Astrocyte of the cerebellum (primary cell): ENCODE measurements at regions not wholly inside any gene's neighbourhood (a gene's known extent, or its start where the extent isn't known, plus 50 kb on each side); places are given as distances from the start of the nearest gene placed in this dataset.
"Not testable (repeated sequence)": the region's sequence is repeated elsewhere in the genome, so short reads cannot be mapped to it uniquely, and the experiment has no call there.

Source experiments
- DNase-seq: peaks from one replicate; pipeline ENCODE4 v3.0.0-alpha.2; 2011; ENCODE audit warnings: low read depth
- H3K4me3 ChIP-seq: 2 replicates; pipeline ENCODE4 v1.5.1; 2011; ENCODE audit warnings: mild to moderate bottlenecking, low read depth, low read length, moderate library complexity
- CTCF ChIP-seq: IDR thresholded peaks from 2 replicates; pipeline ENCODE4 v1.5.1; 2012; ENCODE audit warnings: low read length, low read depth, moderate library complexity, mild to moderate bottlenecking; ENCODE audit errors: missing control alignments
- in situ Hi-C: cut with HindIII; loops from 2 replicates; pipeline ENCODE4 v1.10.0; 2017; ENCODE audit warnings: low sequenced_read_pairs

DNA sequence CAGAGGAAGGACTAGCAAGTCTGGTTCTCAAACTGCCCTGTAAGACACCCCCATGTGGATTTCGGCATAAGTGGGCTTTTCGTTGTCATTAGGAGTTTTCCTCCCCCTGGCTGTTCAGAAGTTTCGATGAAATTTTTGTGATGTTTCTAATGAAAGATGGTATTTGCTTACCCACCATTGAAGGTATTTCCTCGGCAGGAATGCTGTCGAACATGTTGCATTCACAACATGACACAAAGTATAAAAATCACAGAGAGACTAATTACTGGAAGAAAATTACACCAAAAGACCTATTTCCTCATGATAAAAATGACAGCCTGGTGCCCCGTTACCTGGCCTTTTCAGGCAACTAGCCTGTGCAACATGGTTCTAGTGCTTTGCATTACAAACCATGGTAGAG is 144.9 kb downstream of the TXNL1 start:
- no peak overlapping the region for H3K4me3 ChIP-seq
- no peak for DNase-seq
- TF ChIP-seq CTCF = no peak
- in situ Hi-C loops = no loop called here

DNA sequence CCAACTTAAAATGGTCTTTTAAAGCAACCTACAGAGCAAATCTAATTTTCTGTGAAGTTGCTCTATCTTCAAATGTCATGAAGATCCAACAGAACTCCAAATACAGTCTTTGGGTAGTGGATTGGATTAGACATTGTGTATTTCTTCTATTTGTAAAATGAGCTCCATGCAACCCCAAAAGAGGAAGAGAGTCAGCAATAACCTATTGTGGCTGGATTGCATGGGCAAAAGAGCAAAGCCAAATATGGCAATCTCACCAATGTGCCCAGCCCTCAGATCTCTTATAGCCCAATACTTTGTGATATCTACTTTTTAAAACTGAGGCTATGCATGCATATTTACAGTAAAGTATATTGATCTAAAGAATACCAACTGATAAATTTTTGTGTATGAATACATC is 146.3 kb downstream of the TXNL1 start:
- DNase-seq = no peak
- in situ Hi-C loops = no loop called here

DNA sequence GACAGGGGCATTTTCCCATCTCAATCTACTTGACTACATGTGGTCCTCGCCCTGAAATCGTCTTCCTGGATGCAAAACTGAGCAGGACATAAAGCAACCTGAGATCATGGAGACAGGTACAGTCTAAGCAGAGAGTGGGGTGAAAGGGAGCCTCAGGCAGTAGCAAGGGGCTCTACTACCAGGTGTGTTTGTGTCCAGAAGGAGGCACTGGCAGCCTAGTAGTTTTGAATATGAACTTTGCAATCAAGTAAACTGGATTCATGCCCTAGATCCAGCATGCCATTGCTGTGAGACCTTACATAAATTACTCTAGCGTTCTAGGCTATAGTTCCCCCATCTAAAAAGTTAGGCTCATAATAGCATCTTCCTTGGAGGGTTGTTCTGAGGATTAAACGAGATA is 147.4 kb downstream of the TXNL1 start:
- no peak overlapping the region for H3K4me3 ChIP-seq
- TF ChIP-seq CTCF = no peak
- no peak for DNase-seq
- in situ Hi-C loops = no loop called here

More for the DNA sequence above, 146.3 kb downstream of the TXNL1 start:
- no peak overlapping the region for H3K4me3 ChIP-seq
- TF ChIP-seq CTCF = no peak

DNA sequence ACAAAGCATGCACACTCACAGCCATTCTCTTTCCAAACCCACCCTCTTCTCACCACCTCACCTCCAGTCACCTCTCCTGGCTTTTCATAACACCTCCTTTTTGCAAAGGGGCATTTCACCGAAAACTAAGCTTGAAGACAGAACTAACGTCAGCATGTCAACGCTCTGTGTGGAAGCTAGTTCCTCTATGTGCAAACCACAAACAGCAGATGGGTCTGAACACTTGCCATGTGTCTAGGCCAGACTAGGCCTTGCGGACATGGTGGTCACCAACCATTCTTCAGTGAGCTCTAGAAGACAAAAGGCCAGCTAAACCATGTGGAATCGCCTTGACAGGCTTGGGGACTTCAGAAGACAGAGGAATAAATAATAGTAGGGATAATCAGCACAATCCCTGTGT is 148.5 kb downstream of the TXNL1 start:
- no peak for TF ChIP-seq CTCF
- no peak for DNase-seq
- no peak overlapping the region for H3K4me3 ChIP-seq
- in situ Hi-C loops = no loop called here

GRCh38 chr18:56488739-56489138 is 149.7 kb downstream of the TXNL1 start:
- DNase-seq = no peak
- TF ChIP-seq CTCF = no peak
- H3K4me3 ChIP-seq = no peak overlapping the region
- in situ Hi-C loops = no loop called here

GRCh38 chr18:56487801-56488200 is 150.6 kb downstream of the TXNL1 start:
- in situ Hi-C loops = no loop called here
- H3K4me3 ChIP-seq = no peak overlapping the region
- no peak for DNase-seq
- no peak for TF ChIP-seq CTCF

DNA sequence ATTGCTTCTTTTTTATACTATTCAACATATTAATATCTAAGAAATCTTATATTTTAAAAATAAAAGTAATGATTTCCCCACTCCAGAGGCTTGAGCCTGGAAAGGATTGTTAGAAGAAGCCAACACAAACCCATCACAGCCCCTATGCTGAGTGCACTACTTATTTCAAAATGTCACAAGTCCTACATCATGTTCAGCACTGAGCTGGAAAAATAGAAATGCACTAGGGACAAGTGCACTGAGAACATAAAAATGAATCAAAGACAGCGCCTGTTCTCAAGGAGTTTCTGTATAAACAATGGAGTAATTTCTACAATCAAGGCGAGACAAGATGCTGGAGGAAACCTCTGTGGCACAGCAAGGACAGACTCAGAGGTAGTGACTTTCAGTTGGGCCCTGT is 155.0 kb downstream of the TXNL1 start:
- in situ Hi-C loops = no loop called here
- no peak for DNase-seq
- no peak for TF ChIP-seq CTCF
- H3K4me3 ChIP-seq = no peak overlapping the region

- in situ Hi-C loops, H3K4me3 ChIP-seq, DNase-seq: not testable (repeated sequence)
Observed at GRCh38 chr18:56482813-56483212, 155.6 kb downstream of the TXNL1 start.
